G401.6 (cell line): ENCODE measurements at regions not wholly inside any gene's neighbourhood (a gene's known extent, or its start where the extent isn't known, plus 50 kb on each side); places are given as distances from the start of the nearest gene placed in this dataset.

Experiments used
- FAIRE-seq: peaks from 2 replicates; lab custom pipeline; 2012; peaks lifted over from hg19 to GRCh38; lab: Jason Lieb, UNC

DNA sequence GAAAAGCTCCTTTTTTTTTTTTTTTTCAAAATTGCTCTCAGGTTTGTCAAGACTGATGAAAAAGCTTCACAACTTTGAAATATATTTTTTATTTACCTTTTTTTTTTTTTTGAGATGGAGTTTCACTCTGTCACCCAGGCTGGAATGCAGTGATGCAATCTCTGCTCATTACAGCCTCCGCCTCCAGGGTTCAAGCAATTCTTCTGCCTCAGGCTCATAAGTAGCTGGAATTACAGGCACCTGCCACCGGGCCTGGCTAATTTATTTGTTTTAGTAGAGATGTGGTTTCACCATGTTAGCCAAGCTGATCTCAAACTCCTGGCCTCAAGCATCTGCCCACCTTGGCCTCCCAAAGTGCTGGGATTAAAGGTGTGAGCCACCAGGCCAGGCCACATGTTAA is 1515.0 kb downstream of the OTOL1 start:
- no peak for FAIRE-seq

- FAIRE-seq: no peak
Measured at GRCh38 chr3:163016251-163016650, 1519.6 kb downstream of the OTOL1 start.

- no peak for FAIRE-seq
Measured at GRCh38 chr3:163018067-163018466, 1521.5 kb downstream of the OTOL1 start.

DNA sequence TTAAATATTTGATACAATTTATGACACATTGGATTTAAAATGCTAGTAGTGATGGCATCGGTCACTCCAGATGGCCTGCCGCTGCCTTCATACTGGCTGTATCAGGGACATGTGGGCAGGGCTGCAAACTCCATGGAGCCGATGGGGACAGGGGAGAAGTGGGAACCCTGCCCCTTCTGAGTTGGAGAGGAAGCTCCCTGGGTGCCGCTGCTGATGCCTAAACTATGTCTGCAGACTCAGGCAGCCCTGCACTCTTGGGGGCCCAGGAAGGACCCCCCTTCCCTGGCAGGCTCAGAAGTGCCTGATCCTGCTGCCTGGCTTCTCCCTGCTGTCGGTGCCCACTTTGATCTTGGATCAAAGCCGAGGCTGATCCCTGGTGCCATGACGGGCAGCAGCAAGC is 1522.1 kb downstream of the OTOL1 start:
- FAIRE-seq: no peak

DNA sequence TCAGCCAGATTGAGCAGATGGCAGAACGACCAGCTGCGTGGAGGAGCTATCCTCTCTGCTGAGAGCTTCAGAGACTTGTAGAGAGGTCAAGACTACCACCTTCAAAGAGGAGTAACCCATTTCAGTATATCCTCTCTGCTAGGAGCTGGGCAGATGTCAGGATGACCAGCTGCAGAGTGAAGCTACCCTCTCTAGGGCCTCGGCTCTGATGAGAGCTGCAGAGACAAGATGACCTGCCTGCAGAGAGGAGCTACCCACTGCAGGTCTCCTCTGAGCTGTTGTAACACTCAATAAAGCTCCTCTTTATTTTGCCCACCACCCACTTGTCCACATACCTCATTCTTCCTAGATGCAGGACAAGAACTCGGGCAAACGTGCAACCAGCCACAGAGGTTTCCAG is 1522.7 kb downstream of the OTOL1 start:
- FAIRE-seq: no peak

GRCh38 chr3:163033652-163034051 is 1537.0 kb downstream of the OTOL1 start:
- FAIRE-seq: no peak

GRCh38 chr3:163039636-163040035 is 1543.0 kb downstream of the OTOL1 start:
- no peak for FAIRE-seq

DNA sequence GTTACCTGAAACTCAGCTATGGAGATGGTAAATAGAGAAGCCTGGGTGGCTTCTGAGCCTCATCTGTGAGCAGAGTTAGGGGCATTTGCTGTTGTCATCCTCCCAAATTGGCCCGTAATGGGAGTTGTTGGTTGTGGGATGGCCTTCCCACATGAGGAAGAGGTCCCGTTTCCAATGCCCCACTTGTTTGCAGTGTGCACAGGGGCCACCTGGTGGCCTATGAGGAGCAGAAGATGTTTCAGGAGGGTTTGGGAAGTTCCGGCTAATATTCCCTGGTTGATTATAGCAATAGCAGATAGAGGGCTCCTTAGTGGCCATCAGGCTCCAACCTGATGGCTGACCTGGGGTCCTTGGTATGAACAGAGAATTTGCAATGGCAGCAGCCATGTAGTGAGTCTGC is 1546.5 kb downstream of the OTOL1 start:
- FAIRE-seq: no peak

- FAIRE-seq: no peak
Measured at GRCh38 chr3:163045945-163046344, 1549.3 kb downstream of the OTOL1 start.

GRCh38 chr3:163048881-163049280 is 1552.3 kb downstream of the OTOL1 start:
- no peak for FAIRE-seq

GRCh38 chr3:163056874-163057497 is 1560.4 kb downstream of the OTOL1 start:
- FAIRE-seq: no peak

DNA sequence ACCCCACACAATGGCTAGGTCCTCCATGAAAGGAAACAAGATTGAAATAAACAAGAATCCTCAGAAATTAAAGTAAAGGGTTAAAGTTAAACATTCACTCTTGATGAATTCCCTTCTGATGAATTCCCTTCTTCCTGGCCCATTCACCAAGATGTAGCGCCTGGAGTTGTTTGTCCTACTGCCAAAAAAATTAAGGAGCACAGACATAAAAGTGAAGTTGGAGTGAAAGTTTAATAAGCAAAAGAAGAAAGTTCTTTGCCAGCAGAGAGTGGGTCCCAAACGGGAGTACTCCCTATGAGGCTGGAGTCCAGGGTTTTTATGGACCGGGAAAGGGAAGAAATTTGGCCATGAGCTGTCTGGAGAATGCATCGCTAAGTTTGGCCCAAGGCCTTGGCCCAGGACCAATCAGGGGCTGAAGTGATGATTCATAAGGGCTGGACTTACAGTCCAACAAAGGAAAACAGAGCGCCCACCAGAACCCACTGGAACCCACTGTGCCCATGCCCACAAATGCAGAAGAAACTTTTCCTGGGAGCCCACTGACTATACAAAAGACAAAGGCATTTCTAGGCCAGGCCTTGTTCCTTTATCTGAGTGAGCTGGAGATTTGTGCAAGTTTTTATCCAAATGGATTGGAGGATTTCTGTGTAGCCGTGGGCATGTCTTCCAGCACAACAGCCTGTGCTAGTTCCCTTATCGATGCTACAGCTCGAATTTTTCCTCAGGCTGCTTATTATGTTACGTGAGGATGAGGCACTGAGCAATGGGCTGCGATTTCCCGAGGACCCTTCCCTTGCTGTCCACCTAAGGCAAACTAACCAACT is 1561.6 kb downstream of the OTOL1 start:
- no peak for FAIRE-seq

- no peak for FAIRE-seq
Measured at GRCh38 chr3:163071713-163072112, 1575.1 kb downstream of the OTOL1 start.
